GM23338 (cell line): ENCODE measurements at regions not wholly inside any gene's neighbourhood (a gene's known extent, or its start where the extent isn't known, plus 50 kb on each side); places are given as distances from the start of the nearest gene placed in this dataset.

Experiments
- ATAC-seq: fragments of 200-7000 bp; cut with Tn5 transposase; 3 replicates; pipeline ENCODE4 v1.9.1; 2020
- DNase-seq: peaks from one replicate; pipeline ENCODE4 v3.0.0-alpha.2; 2015; ENCODE audit warnings: low spot score
- H2AFZ ChIP-seq: fragments of 200-600 bp; sonication (generic); 2 replicates; pipeline ENCODE4 v1.8.0; 2016; ENCODE audit warnings: antibody characterized with exemption, mild to moderate bottlenecking, moderate library complexity
- H3F3A ChIP-seq: fragments of 200-600 bp; sonication (generic); replicated peaks from 2 replicates; pipeline ENCODE4 v1.8.0; 2017; ENCODE audit warnings: antibody characterized with exemption, mixed run types, low read depth
- H3K27ac ChIP-seq: fragments of 200-600 bp; sonication (generic); 2 replicates; pipeline ENCODE4 v1.6.1; 2016; ENCODE audit warnings: low read depth
- H3K27me3 ChIP-seq: fragments of 200-600 bp; sonication (generic); 2 replicates; pipeline ENCODE4 v1.8.0; 2016; ENCODE audit warnings: mild to moderate bottlenecking, mixed run types, moderate library complexity; ENCODE audit not compliant: insufficient read depth
- H3K36me3 ChIP-seq: fragments of 200-600 bp; sonication (generic); 2 replicates; pipeline ENCODE4 v1.8.0; 2016; ENCODE audit warnings: mild to moderate bottlenecking; ENCODE audit not compliant: insufficient read depth
- H3K4me1 ChIP-seq: fragments of 200-600 bp; sonication (generic); 2 replicates; pipeline ENCODE4 v1.8.0; 2016; ENCODE audit warnings: mild to moderate bottlenecking, moderate library complexity; ENCODE audit not compliant: insufficient read depth
- H3K4me2 ChIP-seq: fragments of 200-600 bp; sonication (generic); 2 replicates; pipeline ENCODE4 v1.7.1; 2017; ENCODE audit warnings: mixed run types
- H3K4me3 ChIP-seq: fragments of 200-600 bp; sonication (generic); 2 replicates; pipeline ENCODE4 v1.6.1; 2016; ENCODE audit warnings: mixed run types
- H3K79me2 ChIP-seq: fragments of 200-600 bp; sonication (generic); replicated peaks from 2 replicates; pipeline ENCODE4 v1.8.0; 2017; ENCODE audit warnings: mild to moderate bottlenecking; ENCODE audit not compliant: insufficient read depth
- H3K9me2 ChIP-seq: fragments of 200-600 bp; sonication (generic); 2 replicates; pipeline ENCODE4 v1.8.0; 2017; ENCODE audit not compliant: insufficient read depth
- H4K20me1 ChIP-seq: fragments of 200-600 bp; sonication (generic); replicated peaks from 2 replicates; pipeline ENCODE4 v1.8.0; 2017; ENCODE audit warnings: mild to moderate bottlenecking; ENCODE audit not compliant: insufficient read depth
- H3K27ac Mint-ChIP-seq: 2 replicates; pipeline ENCODE4 v1.8.0; 2020; ENCODE audit warnings: inconsistent platforms, mild to moderate bottlenecking, moderate library complexity, mixed read lengths
- H3K27me3 Mint-ChIP-seq: 3 replicates; pipeline ENCODE4 v1.8.0; 2022; ENCODE audit warnings: low read depth, mild to moderate bottlenecking, moderate library complexity, mixed read lengths, inconsistent platforms; ENCODE audit not compliant: insufficient read depth, poor library complexity
- H3K36me3 Mint-ChIP-seq: 3 replicates; pipeline ENCODE4 v1.8.0; 2021; ENCODE audit warnings: low read depth, mild to moderate bottlenecking, inconsistent platforms, moderate library complexity, mixed read lengths
- H3K4me1 Mint-ChIP-seq: 3 replicates; pipeline ENCODE4 v1.8.0; 2020; ENCODE audit warnings: mild to moderate bottlenecking, inconsistent platforms, mixed read lengths
- H3K4me3 Mint-ChIP-seq: 3 replicates; pipeline ENCODE4 v1.8.0; 2021; ENCODE audit warnings: moderate library complexity, mild to moderate bottlenecking, inconsistent platforms, mixed read lengths
- H3K9me3 Mint-ChIP-seq: 3 replicates; pipeline ENCODE4 v1.8.0; 2020; ENCODE audit warnings: moderate library complexity, mild to moderate bottlenecking, inconsistent platforms, mixed read lengths
- ETS1 ChIP-seq: IDR thresholded peaks from 2 replicates; pipeline ENCODE4 v1.6.1; 2016; ENCODE audit warnings: antibody characterized with exemption
- JUNB ChIP-seq: IDR thresholded peaks from one replicate; pipeline ENCODE4 v1.6.1; 2016; ENCODE audit warnings: antibody characterized with exemption; ENCODE audit not compliant: unreplicated experiment
- NANOG ChIP-seq: IDR thresholded peaks from 2 replicates; pipeline ENCODE4 v1.6.1; 2016; ENCODE audit warnings: antibody characterized with exemption, borderline replicate concordance
- POLR2AphosphoS5 ChIP-seq: IDR thresholded peaks from 2 replicates; pipeline ENCODE4 v1.6.1; 2016; ENCODE audit warnings: antibody characterized with exemption, low read depth
- STAT1 ChIP-seq: IDR thresholded peaks from one replicate; pipeline ENCODE4 v1.6.1; 2016; ENCODE audit warnings: antibody characterized with exemption; ENCODE audit not compliant: unreplicated experiment
- ZNF331 ChIP-seq: fragments of 250-450 bp; sonication (Bioruptor Pico); IDR thresholded peaks from 2 replicates; pipeline ENCODE4 v1.5.0; 2020; ENCODE audit warnings: low read depth, mild to moderate bottlenecking, moderate library complexity
- TF ChIP-seq, protein P1 (sequence below): fragments of 250-450 bp; sonication (Bioruptor Pico); IDR thresholded peaks from 2 replicates; pipeline ENCODE4 v1.5.0; 2020; ENCODE audit warnings: mild to moderate bottlenecking, moderate library complexity
- TF ChIP-seq, protein P2 (sequence below): IDR thresholded peaks from one replicate; pipeline ENCODE4 v1.6.1; 2018; ENCODE audit warnings: antibody characterized with exemption; ENCODE audit not compliant: unreplicated experiment

GRCh38 chr4:159002950-159003349 lies 99.9 kb upstream of the RAPGEF2 start:
- no peaks in the 10 kb centered on the region for H3F3A ChIP-seq
- Mint-ChIP-seq H3K4me3 (no peak overlapping the region), H3K27ac (no peak overlapping the region), H3K36me3 (no peaks in the 10 kb centered on the region), H3K27me3 (peaks cover 1% of the 10 kb centered on the region), H3K9me3 (no peaks in the 10 kb centered on the region), H3K4me1 (peaks cover 13% of the 10 kb centered on the region)
- peaks cover 6% of the 10 kb centered on the region; the same call in 1 of the 2 replicates for H3K4me1 ChIP-seq
- H3K27me3 ChIP-seq = no peaks in the 10 kb centered on the region
- no peak overlapping the region for H3K4me3 ChIP-seq
- DNase-seq (no peak), ATAC-seq (no peak)
- no peaks in the 10 kb centered on the region for H3K79me2 ChIP-seq
- no peak overlapping the region for H3K4me2 ChIP-seq
- H3K9me2 ChIP-seq = no peaks in the 10 kb centered on the region
- no peak overlapping the region for H3K27ac ChIP-seq
- TF ChIP-seq, protein P1, sequence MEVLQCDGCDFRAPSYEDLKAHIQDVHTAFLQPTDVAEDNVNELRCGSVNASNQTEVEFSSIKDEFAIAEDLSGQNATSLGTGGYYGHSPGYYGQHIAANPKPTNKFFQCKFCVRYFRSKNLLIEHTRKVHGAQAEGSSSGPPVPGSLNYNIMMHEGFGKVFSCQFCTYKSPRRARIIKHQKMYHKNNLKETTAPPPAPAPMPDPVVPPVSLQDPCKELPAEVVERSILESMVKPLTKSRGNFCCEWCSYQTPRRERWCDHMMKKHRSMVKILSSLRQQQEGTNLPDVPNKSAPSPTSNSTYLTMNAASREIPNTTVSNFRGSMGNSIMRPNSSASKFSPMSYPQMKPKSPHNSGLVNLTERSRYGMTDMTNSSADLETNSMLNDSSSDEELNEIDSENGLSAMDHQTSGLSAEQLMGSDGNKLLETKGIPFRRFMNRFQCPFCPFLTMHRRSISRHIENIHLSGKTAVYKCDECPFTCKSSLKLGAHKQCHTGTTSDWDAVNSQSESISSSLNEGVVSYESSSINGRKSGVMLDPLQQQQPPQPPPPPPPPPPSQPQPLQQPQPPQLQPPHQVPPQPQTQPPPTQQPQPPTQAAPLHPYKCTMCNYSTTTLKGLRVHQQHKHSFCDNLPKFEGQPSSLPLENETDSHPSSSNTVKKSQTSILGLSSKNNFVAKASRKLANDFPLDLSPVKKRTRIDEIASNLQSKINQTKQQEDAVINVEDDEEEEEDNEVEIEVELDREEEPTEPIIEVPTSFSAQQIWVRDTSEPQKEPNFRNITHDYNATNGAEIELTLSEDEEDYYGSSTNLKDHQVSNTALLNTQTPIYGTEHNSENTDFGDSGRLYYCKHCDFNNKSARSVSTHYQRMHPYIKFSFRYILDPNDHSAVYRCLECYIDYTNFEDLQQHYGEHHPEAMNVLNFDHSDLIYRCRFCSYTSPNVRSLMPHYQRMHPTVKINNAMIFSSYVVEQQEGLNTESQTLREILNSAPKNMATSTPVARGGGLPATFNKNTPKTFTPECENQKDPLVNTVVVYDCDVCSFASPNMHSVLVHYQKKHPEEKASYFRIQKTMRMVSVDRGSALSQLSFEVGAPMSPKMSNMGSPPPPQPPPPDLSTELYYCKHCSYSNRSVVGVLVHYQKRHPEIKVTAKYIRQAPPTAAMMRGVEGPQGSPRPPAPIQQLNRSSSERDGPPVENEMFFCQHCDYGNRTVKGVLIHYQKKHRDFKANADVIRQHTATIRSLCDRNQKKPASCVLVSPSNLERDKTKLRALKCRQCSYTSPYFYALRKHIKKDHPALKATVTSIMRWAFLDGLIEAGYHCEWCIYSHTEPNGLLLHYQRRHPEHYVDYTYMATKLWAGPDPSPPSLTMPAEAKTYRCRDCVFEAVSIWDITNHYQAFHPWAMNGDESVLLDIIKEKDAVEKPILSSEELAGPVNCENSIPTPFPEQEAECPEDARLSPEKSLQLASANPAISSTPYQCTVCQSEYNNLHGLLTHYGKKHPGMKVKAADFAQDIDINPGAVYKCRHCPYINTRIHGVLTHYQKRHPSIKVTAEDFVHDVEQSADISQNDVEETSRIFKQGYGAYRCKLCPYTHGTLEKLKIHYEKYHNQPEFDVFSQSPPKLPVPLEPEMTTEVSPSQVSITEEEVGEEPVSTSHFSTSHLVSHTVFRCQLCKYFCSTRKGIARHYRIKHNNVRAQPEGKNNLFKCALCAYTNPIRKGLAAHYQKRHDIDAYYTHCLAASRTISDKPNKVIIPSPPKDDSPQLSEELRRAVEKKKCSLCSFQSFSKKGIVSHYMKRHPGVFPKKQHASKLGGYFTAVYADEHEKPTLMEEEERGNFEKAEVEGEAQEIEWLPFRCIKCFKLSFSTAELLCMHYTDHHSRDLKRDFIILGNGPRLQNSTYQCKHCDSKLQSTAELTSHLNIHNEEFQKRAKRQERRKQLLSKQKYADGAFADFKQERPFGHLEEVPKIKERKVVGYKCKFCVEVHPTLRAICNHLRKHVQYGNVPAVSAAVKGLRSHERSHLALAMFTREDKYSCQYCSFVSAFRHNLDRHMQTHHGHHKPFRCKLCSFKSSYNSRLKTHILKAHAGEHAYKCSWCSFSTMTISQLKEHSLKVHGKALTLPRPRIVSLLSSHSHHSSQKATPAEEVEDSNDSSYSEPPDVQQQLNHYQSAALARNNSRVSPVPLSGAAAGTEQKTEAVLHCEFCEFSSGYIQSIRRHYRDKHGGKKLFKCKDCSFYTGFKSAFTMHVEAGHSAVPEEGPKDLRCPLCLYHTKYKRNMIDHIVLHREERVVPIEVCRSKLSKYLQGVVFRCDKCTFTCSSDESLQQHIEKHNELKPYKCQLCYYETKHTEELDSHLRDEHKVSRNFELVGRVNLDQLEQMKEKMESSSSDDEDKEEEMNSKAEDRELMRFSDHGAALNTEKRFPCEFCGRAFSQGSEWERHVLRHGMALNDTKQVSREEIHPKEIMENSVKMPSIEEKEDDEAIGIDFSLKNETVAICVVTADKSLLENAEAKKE = no peak
- no peak for TF ChIP-seq NANOG
- no peak for TF ChIP-seq ZNF331
- no peak for TF ChIP-seq JUNB
- TF ChIP-seq STAT1 = no peak
- TF ChIP-seq, protein P2, sequence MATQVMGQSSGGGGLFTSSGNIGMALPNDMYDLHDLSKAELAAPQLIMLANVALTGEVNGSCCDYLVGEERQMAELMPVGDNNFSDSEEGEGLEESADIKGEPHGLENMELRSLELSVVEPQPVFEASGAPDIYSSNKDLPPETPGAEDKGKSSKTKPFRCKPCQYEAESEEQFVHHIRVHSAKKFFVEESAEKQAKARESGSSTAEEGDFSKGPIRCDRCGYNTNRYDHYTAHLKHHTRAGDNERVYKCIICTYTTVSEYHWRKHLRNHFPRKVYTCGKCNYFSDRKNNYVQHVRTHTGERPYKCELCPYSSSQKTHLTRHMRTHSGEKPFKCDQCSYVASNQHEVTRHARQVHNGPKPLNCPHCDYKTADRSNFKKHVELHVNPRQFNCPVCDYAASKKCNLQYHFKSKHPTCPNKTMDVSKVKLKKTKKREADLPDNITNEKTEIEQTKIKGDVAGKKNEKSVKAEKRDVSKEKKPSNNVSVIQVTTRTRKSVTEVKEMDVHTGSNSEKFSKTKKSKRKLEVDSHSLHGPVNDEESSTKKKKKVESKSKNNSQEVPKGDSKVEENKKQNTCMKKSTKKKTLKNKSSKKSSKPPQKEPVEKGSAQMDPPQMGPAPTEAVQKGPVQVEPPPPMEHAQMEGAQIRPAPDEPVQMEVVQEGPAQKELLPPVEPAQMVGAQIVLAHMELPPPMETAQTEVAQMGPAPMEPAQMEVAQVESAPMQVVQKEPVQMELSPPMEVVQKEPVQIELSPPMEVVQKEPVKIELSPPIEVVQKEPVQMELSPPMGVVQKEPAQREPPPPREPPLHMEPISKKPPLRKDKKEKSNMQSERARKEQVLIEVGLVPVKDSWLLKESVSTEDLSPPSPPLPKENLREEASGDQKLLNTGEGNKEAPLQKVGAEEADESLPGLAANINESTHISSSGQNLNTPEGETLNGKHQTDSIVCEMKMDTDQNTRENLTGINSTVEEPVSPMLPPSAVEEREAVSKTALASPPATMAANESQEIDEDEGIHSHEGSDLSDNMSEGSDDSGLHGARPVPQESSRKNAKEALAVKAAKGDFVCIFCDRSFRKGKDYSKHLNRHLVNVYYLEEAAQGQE = no peak
- no peak for TF ChIP-seq ETS1
- TF ChIP-seq POLR2AphosphoS5 = no peak
- no peaks in the 10 kb centered on the region for H3K36me3 ChIP-seq
- H4K20me1 ChIP-seq = no peaks in the 10 kb centered on the region
- H2AFZ ChIP-seq = no peak overlapping the region
